HepG2 (cell line): ENCODE measurements at regions not wholly inside any gene's neighbourhood (a gene's known extent, or its start where the extent isn't known, plus 50 kb on each side); places are given as distances from the start of the nearest gene placed in this dataset.

Experiments
- CHCHD3 ChIP-seq: sonication (generic); formaldehyde crosslinking; IDR thresholded peaks from 2 replicates; pipeline ENCODE4 v1.8.0; 2022; ENCODE audit warnings: mild to moderate bottlenecking, missing genetic modification reagents, moderate library complexity
- EP300 ChIP-seq, 3 experiments: sonication (generic) in 1 of 3; formaldehyde crosslinking in 1 of 3; IDR thresholded peaks; 2 replicates each; pipeline versions ENCODE4 v1.5.1 to v1.6.1; 2011 to 2020; ENCODE audit warnings: low read depth in 2 of 3, low read length in 2 of 3, borderline replicate concordance in 1 of 3, improper control_type of control experiment in 1 of 3, mild to moderate bottlenecking in 1 of 3, missing genetic modification reagents in 1 of 3, moderate library complexity in 1 of 3
- SP4 ChIP-seq: sonication (generic); formaldehyde crosslinking; IDR thresholded peaks from 2 replicates; pipeline ENCODE4 v1.8.1; 2023; ENCODE audit warnings: mild to moderate bottlenecking, missing genetic modification reagents
- TBX2 ChIP-seq: sonication (generic); formaldehyde crosslinking; IDR thresholded peaks from 2 replicates; pipeline ENCODE4 v1.5.0; 2020; ENCODE audit warnings: missing genetic modification reagents, mild to moderate bottlenecking, borderline replicate concordance
- XBP1 ChIP-seq: sonication (generic); formaldehyde crosslinking; IDR thresholded peaks from 2 replicates; pipeline ENCODE4 v1.5.0; 2020; ENCODE audit warnings: missing genetic modification reagents
- TF ChIP-seq, protein P1 (sequence below): sonication (generic); formaldehyde crosslinking; IDR thresholded peaks from 2 replicates; pipeline ENCODE4 v1.8.0; 2022; ENCODE audit warnings: mild to moderate bottlenecking, missing genetic modification reagents; ENCODE audit not compliant: insufficient replicate concordance
- TF ChIP-seq, protein P2 (sequence below): sonication (generic); formaldehyde crosslinking; IDR thresholded peaks from 2 replicates; pipeline ENCODE4 v1.5.0; 2020; ENCODE audit warnings: mild to moderate bottlenecking, missing genetic modification reagents, moderate library complexity

GRCh38 chr2:83615511-83615910 lies 843.6 kb downstream of the SUCLG1 start:
- no peak for TF ChIP-seq XBP1 (CRISPR knock-in tag)
- no peak for TF ChIP-seq SP4 (CRISPR knock-in tag)
- TF ChIP-seq, protein P1, sequence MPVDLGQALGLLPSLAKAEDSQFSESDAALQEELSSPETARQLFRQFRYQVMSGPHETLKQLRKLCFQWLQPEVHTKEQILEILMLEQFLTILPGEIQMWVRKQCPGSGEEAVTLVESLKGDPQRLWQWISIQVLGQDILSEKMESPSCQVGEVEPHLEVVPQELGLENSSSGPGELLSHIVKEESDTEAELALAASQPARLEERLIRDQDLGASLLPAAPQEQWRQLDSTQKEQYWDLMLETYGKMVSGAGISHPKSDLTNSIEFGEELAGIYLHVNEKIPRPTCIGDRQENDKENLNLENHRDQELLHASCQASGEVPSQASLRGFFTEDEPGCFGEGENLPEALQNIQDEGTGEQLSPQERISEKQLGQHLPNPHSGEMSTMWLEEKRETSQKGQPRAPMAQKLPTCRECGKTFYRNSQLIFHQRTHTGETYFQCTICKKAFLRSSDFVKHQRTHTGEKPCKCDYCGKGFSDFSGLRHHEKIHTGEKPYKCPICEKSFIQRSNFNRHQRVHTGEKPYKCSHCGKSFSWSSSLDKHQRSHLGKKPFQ (CRISPR knock-in tag): no peak
- TF ChIP-seq TBX2 (CRISPR knock-in tag): no peak
- no peak for TF ChIP-seq CHCHD3 (CRISPR knock-in tag)
- TF ChIP-seq, protein P2, sequence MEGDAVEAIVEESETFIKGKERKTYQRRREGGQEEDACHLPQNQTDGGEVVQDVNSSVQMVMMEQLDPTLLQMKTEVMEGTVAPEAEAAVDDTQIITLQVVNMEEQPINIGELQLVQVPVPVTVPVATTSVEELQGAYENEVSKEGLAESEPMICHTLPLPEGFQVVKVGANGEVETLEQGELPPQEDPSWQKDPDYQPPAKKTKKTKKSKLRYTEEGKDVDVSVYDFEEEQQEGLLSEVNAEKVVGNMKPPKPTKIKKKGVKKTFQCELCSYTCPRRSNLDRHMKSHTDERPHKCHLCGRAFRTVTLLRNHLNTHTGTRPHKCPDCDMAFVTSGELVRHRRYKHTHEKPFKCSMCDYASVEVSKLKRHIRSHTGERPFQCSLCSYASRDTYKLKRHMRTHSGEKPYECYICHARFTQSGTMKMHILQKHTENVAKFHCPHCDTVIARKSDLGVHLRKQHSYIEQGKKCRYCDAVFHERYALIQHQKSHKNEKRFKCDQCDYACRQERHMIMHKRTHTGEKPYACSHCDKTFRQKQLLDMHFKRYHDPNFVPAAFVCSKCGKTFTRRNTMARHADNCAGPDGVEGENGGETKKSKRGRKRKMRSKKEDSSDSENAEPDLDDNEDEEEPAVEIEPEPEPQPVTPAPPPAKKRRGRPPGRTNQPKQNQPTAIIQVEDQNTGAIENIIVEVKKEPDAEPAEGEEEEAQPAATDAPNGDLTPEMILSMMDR (CRISPR knock-in tag): no peak
- no peak for TF ChIP-seq EP300 (IDR thresholded peaks at IDR 0.05; ENCODE audit: low read depth in 2 of 2, low read length in 2 of 2)
- TF ChIP-seq EP300 (CRISPR knock-in tag; IDR thresholded peaks at IDR 0.05; ENCODE audit: borderline replicate concordance): no peak
